ENCODE measurements at regions not wholly inside any gene's neighbourhood (a gene's known extent, or its start where the extent isn't known, plus 50 kb on each side); places are given as distances from the start of the nearest gene placed in this dataset.
"Not testable (repeated sequence)": the region's sequence is repeated elsewhere in the genome, so short reads cannot be mapped to it uniquely, and the experiment has no call there.

DNA sequence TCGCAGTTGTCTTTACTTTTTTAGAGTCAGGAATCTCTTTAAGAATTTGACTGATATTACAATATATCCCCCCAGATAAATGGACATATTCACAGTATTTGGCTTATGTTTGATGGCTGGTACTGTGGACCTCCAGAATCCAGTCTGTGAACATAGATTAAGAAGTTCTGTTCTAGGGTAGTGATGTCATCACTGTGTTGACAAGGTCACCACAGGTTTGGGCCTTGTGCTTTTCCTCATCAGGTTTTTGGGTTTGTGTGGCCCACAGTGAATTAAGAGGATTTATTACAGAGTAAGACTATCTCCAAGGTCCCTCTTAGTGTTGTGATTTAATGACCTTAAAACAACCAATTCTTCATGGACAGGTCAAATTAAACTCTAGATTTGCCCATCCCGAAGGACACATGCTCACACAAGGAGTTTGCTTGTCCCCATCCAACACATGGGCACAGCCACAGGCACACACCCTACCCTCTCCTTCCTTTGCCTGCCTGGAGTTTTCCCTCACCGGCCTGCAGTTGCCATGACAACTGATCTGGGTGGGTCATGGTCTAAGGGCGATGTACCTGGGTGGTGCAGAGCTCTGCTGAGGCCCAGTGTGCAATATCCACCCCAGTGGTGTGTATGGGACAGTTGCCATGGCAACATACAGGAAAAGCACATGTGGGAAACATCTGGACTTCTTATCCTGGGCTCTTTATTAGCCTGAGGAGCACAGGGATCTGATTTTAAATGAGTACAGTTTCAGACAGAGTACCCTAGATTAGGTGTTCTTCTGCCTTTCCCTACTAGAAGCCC, 98.6 kb downstream of the NAV1 start:
- peak in 1 of 2 donors; percentile 71 for DNase-seq
- Histone ChIP-seq H3K9me3 (ENCODE audit: control insufficient read depth, low read depth, low read length) (no peaks in the 10 kb centered on the region), H3K27me3 (ENCODE audit: control insufficient read depth, insufficient read depth, low read length) (no peaks in the 10 kb centered on the region), H3K27ac (ENCODE audit: low read length) (no peak overlapping the region), H3K4me1 (ENCODE audit: control insufficient read depth, insufficient read depth, low read length) (peaks cover 24% of the 10 kb centered on the region), H3K4me3 (ENCODE audit: low read length) (no peak overlapping the region), H3K36me3 (ENCODE audit: control insufficient read depth, insufficient read depth, low read length) (no peaks in the 10 kb centered on the region)
- 100% methylated on average over 1 of the region's 4 CpGs for WGBS (ENCODE audit: insufficient coverage, low lambda C conversion rate)

DNA sequence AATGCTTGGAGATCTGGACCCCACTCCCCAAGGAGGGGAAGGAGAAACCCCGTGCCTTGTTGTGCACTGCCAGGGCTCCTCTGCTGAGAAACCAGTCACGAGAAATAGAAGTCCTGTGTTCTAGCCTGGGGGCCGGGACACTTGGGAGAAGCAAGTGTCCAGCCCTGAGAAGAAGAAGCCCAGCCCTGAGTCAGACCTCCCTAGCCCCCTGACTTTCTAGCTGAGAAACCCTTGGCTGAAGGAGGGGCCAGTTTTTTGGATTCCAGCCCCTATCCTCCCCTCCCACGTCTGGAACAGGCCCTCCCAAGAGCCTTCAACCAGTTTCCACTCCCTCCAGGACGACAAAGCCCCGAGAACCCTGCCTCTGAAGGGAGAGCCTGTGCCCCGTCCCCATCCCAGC, 100.5 kb downstream of the NAV1 start:
- H3K27ac ChIP-seq (ENCODE audit: low read length), result no peak overlapping the region
- no CpG with 5 or more reads among the region's 7 CpGs for WGBS (ENCODE audit: insufficient coverage, low lambda C conversion rate)

DNA sequence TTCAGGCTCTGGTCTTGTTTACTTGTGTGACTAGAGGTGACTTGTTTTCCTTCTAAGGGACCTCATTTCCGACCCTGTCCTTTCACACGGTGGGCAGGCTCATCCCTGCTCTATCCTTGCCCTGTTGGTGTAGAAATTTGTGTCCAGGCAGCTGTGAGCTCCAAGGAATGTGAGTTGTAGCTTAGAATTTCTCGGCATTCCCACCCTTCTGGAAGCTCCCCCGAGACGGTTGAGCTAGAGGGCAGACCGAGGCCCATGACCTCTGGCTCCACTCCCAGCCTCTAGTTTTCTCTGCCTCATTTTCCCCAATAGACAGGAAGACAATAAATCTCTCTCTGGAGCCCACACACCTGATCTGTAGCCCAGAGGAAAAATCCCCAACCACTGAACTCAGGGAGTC, 100.9 kb downstream of the NAV1 start:
- H3K9me3 ChIP-seq (ENCODE audit: control insufficient read depth, low read depth, low read length), result no peaks in the 10 kb centered on the region
- H3K4me1 ChIP-seq (ENCODE audit: control insufficient read depth, insufficient read depth, low read length), result peaks cover 12% of the 10 kb centered on the region
- no peaks in the 10 kb centered on the region for H3K36me3 ChIP-seq (ENCODE audit: control insufficient read depth, insufficient read depth, low read length)
- no CpG with 5 or more reads among the region's 6 CpGs for WGBS (ENCODE audit: insufficient coverage, low lambda C conversion rate)
- no peak overlapping the region for H3K4me3 ChIP-seq (ENCODE audit: low read length)
- no peaks in the 10 kb centered on the region for H3K27me3 ChIP-seq (ENCODE audit: control insufficient read depth, insufficient read depth, low read length)
- no peak for DNase-seq
- H3K27ac ChIP-seq (ENCODE audit: low read length), result no peak overlapping the region

More for the DNA sequence above, 100.5 kb downstream of the NAV1 start:
- H3K9me3 ChIP-seq (ENCODE audit: control insufficient read depth, low read depth, low read length), result no peaks in the 10 kb centered on the region
- H3K4me3 ChIP-seq (ENCODE audit: low read length), result no peak overlapping the region
- no peaks in the 10 kb centered on the region for H3K27me3 ChIP-seq (ENCODE audit: control insufficient read depth, insufficient read depth, low read length)
- H3K36me3 ChIP-seq (ENCODE audit: control insufficient read depth, insufficient read depth, low read length), result no peaks in the 10 kb centered on the region
- DNase-seq, result no peak
- peaks cover 12% of the 10 kb centered on the region for H3K4me1 ChIP-seq (ENCODE audit: control insufficient read depth, insufficient read depth, low read length)

DNA sequence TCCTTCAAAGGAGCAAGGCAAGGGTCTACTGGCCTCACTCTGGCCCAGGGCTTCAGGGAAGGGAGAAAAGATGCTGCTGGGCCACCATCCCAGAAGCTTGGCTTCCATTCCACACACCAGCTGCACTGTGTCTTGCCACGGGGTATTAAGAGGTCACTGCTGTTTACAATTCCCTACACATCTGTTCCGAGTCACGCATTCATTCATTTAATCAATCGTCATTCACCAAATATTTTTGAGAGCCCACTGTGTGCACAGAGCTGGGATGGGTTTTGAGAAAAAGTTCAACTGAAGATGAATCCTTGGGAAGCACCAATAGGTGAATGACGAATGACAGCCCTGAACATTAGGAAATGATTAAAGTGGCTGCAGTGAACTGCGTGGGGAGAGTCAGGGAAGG, 101.7 kb downstream of the NAV1 start:
- Histone ChIP-seq H3K9me3 (ENCODE audit: control insufficient read depth, low read depth, low read length) (no peaks in the 10 kb centered on the region), H3K36me3 (ENCODE audit: control insufficient read depth, insufficient read depth, low read length) (no peaks in the 10 kb centered on the region), H3K4me3 (ENCODE audit: low read length) (no peak overlapping the region), H3K27me3 (ENCODE audit: control insufficient read depth, insufficient read depth, low read length) (no peaks in the 10 kb centered on the region), H3K4me1 (ENCODE audit: control insufficient read depth, insufficient read depth, low read length) (peaks cover 10% of the 10 kb centered on the region), H3K27ac (ENCODE audit: low read length) (no peak overlapping the region)
- no peak for DNase-seq
- WGBS (ENCODE audit: insufficient coverage, low lambda C conversion rate), result 100% methylated on average over 3 of the region's 6 CpGs

- H3K9me3 ChIP-seq (ENCODE audit: control insufficient read depth, low read depth, low read length), result no peaks in the 10 kb centered on the region
- no peak overlapping the region for H3K4me3 ChIP-seq (ENCODE audit: low read length)
- no peak overlapping the region for H3K27ac ChIP-seq (ENCODE audit: low read length)
- H3K4me1 ChIP-seq (ENCODE audit: control insufficient read depth, insufficient read depth, low read length), result peaks cover 4% of the 10 kb centered on the region
- H3K36me3 ChIP-seq (ENCODE audit: control insufficient read depth, insufficient read depth, low read length), result no peaks in the 10 kb centered on the region
- no peak for DNase-seq
- H3K27me3 ChIP-seq (ENCODE audit: control insufficient read depth, insufficient read depth, low read length), result peaks cover 5% of the 10 kb centered on the region
- WGBS (ENCODE audit: insufficient coverage, low lambda C conversion rate), result 88% methylated on average over 1 of the region's 4 CpGs
These were observed 102.8 kb downstream of the NAV1 start for GRCh38 chr1:201641524-201642253.

DNA sequence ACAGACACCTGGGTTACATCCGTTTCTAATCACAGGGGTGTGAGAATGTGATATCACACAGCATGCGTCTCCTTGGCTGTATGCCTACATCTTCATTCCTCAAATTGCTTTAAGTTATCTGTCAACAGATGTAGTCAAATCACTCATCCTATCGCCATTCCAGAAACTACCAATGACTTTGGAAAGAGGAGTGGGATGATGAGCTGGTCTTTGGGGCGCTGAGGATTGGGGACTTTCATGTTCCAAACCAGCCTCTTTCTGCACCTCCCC, 104.8 kb downstream of the NAV1 start:
- H3K27ac ChIP-seq (ENCODE audit: low read length), result no peak overlapping the region
- peaks cover 20% of the 10 kb centered on the region for H3K27me3 ChIP-seq (ENCODE audit: control insufficient read depth, insufficient read depth, low read length)
- no peaks in the 10 kb centered on the region for H3K36me3 ChIP-seq (ENCODE audit: control insufficient read depth, insufficient read depth, low read length)
- peaks cover 7% of the 10 kb centered on the region for H3K4me1 ChIP-seq (ENCODE audit: control insufficient read depth, insufficient read depth, low read length)
- no CpG with 5 or more reads among the region's 4 CpGs for WGBS (ENCODE audit: insufficient coverage, low lambda C conversion rate)
- no peak for DNase-seq
- no peak overlapping the region for H3K4me3 ChIP-seq (ENCODE audit: low read length)
- H3K9me3 ChIP-seq (ENCODE audit: control insufficient read depth, low read depth, low read length), result peaks cover under 1% of the 10 kb centered on the region

DNA sequence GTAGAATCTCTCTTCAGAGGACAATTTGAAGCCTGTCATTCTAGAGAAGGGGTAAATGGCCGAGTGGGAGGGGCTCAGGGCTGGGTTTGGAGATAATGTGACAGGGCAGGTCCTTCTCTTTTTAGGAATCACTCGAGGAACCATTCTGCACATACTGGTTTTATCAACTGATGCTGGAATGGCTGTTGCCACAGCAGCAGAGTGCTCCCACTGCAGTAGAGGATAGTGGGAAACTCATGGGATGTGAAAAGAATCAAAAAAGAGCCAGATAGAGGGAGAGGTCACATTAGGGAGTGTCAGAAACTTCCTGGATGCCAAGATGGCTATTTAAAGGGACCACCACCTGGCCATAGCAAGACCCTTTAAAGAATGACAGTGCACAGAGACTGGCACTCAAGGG, 105.3 kb downstream of the NAV1 start:
- Histone ChIP-seq H3K4me3 (ENCODE audit: low read length) (no peak overlapping the region), H3K27ac (ENCODE audit: low read length) (no peak overlapping the region), H3K4me1 (ENCODE audit: control insufficient read depth, insufficient read depth, low read length) (peaks cover 11% of the 10 kb centered on the region), H3K36me3 (ENCODE audit: control insufficient read depth, insufficient read depth, low read length) (no peaks in the 10 kb centered on the region), H3K9me3 (ENCODE audit: control insufficient read depth, low read depth, low read length) (peaks cover 5% of the 10 kb centered on the region), H3K27me3 (ENCODE audit: control insufficient read depth, insufficient read depth, low read length) (peaks cover 24% of the 10 kb centered on the region)
- WGBS (ENCODE audit: insufficient coverage, low lambda C conversion rate), result no CpG with 5 or more reads among the region's 2 CpGs
- DNase-seq, result no peak

DNA sequence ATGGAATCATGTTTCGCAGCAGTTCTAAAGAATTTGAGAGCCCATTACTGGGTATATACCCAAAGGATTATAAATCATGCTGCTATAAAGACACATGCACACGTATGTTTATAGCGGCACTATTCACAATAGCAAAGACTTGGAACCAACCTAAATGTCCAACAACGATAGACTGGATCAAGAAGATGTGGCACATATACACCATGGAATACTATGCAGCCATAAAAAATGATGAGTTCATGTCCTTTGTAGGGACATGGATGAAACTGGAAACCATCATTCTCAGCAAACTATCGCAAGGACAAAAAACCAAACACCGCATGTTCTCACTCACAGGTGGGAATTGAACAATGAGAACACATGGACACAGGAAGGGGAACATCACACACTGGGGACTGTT, 106.1 kb downstream of the NAV1 start:
- H3K36me3 ChIP-seq (ENCODE audit: control insufficient read depth, insufficient read depth, low read length); H3K27ac ChIP-seq (ENCODE audit: low read length); DNase-seq; H3K4me3 ChIP-seq (ENCODE audit: low read length); H3K9me3 ChIP-seq (ENCODE audit: control insufficient read depth, low read depth, low read length): not testable (repeated sequence)
- 100% methylated on average over 1 of the region's 6 CpGs for WGBS (ENCODE audit: insufficient coverage, low lambda C conversion rate)
- H3K27me3 ChIP-seq (ENCODE audit: control insufficient read depth, insufficient read depth, low read length), result peaks cover 32% of the 10 kb centered on the region
- peaks cover 18% of the 10 kb centered on the region for H3K4me1 ChIP-seq (ENCODE audit: control insufficient read depth, insufficient read depth, low read length)

GRCh38 chr1:201645956-201646355, 107.0 kb downstream of the NAV1 start:
- H3K27me3 ChIP-seq (ENCODE audit: control insufficient read depth, insufficient read depth, low read length), result peaks cover 42% of the 10 kb centered on the region
- H3K36me3 ChIP-seq (ENCODE audit: control insufficient read depth, insufficient read depth, low read length), result no peaks in the 10 kb centered on the region
- peaks cover 5% of the 10 kb centered on the region for H3K9me3 ChIP-seq (ENCODE audit: control insufficient read depth, low read depth, low read length)
- no peak for DNase-seq
- no CpG with 5 or more reads among the region's 3 CpGs for WGBS (ENCODE audit: insufficient coverage, low lambda C conversion rate)
- H3K27ac ChIP-seq (ENCODE audit: low read length), result no peak overlapping the region
- peaks cover 23% of the 10 kb centered on the region for H3K4me1 ChIP-seq (ENCODE audit: control insufficient read depth, insufficient read depth, low read length)
- no peak overlapping the region for H3K4me3 ChIP-seq (ENCODE audit: low read length)

DNA sequence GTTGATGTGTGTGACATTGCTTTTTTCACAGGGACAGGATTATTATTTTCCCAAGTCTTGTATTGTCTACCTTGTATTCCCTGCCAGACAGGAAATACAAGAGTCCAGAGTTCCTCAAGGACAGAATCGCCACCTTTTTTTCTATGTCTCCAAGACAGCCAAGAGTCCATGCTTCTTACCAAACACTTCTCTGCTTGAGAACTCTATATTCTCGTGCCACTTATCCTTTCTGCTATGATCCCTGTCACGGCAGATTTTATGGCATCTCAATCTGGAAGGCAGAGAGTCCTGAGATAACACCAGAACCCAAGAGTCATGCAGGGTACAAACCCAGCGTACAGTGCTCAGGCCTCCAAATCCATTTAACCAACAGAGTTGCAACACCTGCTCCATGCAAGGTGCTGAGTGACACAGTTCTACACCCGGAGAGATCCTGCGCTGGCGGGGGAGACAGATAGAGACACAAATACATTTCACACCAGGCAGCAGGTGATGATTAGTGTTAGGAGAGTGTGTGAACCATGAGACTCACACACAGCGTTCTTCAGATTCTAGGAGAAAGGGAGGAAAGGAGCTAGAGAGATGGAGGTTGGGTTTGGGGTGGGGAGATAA, 107.6 kb downstream of the NAV1 start:
- Histone ChIP-seq H3K27ac (ENCODE audit: low read length) (no peak overlapping the region), H3K36me3 (ENCODE audit: control insufficient read depth, insufficient read depth, low read length) (no peaks in the 10 kb centered on the region), H3K27me3 (ENCODE audit: control insufficient read depth, insufficient read depth, low read length) (peaks cover 47% of the 10 kb centered on the region), H3K4me1 (ENCODE audit: control insufficient read depth, insufficient read depth, low read length) (peaks cover 23% of the 10 kb centered on the region), H3K4me3 (ENCODE audit: low read length) (no peak overlapping the region), H3K9me3 (ENCODE audit: control insufficient read depth, low read depth, low read length) (peaks cover 5% of the 10 kb centered on the region)
- peak in 1 of 2 donors; percentile 52 for DNase-seq
- 100% methylated on average over 2 of the region's 8 CpGs for WGBS (ENCODE audit: insufficient coverage, low lambda C conversion rate)
